ENCODE measurements at regions not wholly inside any gene's neighbourhood (a gene's known extent, or its start where the extent isn't known, plus 50 kb on each side); places are given as distances from the start of the nearest gene placed in this dataset.
"Not testable (repeated sequence)": the region's sequence is repeated elsewhere in the genome, so short reads cannot be mapped to it uniquely, and the experiment has no call there.

- DNase-seq (ENCODE audit: low read depth, low spot score) = no peak
These were observed 499.9 kb downstream of the ZEB2 start for GRCh38 chr2:144020047-144020446.

- DNase-seq (ENCODE audit: low read depth, low spot score) = no peak
These were observed 504.2 kb downstream of the ZEB2 start for GRCh38 chr2:144015655-144016245.

- no peak for DNase-seq (ENCODE audit: low read depth, low spot score)
These were observed 504.9 kb downstream of the ZEB2 start for GRCh38 chr2:144015036-144015435.

- no peak for DNase-seq (ENCODE audit: low read depth, low spot score)
These were observed 505.8 kb downstream of the ZEB2 start for GRCh38 chr2:144014103-144014502.

DNA sequence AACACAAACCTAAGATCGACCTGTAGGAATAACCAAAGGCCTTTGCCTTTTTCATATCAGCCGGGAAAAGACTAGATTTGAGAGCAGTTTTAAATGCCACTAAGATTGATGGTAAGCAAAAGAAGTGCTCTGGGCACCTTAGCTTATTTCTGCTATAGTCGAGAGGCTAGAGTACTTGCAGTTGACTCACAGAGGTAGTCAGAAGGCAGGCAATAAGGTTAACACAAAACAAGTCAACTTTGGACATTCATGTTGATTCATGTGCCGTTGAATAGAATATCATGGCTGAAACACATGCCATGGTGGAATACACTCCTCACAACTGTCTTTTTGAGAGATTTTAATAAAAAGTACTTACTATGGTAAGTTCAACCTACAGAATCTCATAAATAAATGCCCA is 507.6 kb downstream of the ZEB2 start:
- no peak for DNase-seq (ENCODE audit: low read depth, low spot score)

DNA sequence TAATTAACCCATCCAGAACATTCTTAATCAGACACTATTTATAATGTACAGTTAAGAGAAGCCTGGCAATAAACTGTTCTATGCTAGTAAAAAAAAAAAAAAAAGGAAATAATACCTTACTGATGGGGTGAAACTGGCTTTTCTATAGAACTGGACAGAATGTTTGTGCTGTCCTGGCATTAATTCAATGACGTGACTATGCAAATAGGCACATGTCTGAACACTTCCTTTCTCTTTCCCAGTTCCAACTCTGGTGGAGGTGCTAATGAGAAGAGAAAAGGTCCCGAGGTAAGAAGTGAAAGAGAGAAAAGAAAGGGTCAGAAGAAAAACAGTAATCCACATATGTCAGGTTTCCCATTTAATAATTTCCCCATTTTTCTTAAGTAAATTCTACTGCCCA is 508.4 kb downstream of the ZEB2 start:
- DNase-seq (ENCODE audit: low read depth, low spot score) = no peak

DNA sequence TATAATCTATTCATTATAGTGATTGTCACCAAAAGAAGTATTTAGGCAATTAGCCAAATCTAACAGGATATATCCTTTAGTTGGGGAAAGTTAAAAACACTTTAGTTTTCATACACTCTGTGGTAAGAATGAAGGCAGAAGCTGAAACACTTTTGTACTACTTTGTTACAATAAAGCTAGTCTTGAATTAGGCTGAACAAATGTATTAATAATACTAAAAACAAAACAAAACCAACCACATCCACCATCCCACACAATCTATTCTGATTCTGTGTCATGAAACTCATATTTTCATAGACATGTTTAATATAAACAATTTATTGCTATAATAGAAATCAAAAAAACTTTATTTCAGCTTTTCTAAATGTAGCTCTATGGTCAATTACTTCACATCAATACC is 508.8 kb downstream of the ZEB2 start:
- DNase-seq (ENCODE audit: low read depth, low spot score) = no peak

GRCh38 chr2:144010096-144010836 is 509.7 kb downstream of the ZEB2 start:
- no peak for DNase-seq (ENCODE audit: low read depth, low spot score)

- no peak for DNase-seq (ENCODE audit: low read depth, low spot score)
These were observed 513.8 kb downstream of the ZEB2 start for GRCh38 chr2:144006139-144006538.

- no peak for DNase-seq (ENCODE audit: low read depth, low spot score)
These were observed 515.2 kb downstream of the ZEB2 start for GRCh38 chr2:144004742-144005141.

DNA sequence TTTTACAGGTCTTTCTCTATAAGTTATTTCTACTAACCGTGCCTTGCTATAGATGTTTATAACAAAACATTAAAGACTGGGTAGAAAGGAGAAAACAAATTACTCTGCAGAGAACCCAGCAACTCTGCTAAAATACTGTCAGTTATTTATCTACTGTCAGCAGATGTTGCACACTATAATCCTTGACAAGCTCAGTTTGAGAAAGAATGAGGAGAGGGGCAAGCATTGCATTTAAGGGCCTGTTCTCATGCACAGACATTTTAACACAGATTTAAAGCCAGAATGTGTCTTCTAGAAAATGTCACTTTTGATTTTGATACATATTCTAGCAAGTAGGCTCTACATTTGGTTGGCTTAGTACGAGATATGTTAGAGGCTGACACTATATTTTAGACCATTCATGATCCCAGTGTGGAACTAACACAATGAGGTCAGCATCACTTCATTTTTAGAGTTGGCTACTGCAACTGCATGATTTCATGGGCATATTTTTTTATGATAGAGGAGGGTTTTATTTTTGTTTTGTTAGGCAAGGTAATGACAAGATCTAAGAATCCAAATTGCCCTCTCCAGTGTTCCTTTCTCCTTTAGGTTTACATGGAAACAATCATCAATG is 516.4 kb downstream of the ZEB2 start:
- DNase-seq (ENCODE audit: low read depth, low spot score) = no peak

DNA sequence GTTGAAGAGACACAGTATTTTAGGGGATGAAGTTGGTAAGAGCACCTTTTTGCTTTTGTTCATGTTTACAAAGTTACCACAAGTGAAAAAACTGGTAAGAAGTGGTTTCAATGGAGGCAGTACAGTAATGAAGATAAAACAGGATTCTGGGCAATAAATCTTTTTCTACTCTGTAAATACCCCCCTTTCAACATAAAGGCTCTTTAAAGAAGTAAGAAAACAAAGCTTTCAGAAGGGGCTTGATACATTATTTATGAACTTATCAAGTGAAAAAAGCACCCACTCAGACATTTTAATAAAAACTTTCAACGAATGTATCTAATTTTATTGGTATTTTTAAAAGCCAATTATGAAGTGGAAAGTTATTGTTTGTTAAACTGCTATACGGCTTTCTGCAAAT is 522.9 kb downstream of the ZEB2 start:
- no peak for DNase-seq (ENCODE audit: low read depth, low spot score)

DNA sequence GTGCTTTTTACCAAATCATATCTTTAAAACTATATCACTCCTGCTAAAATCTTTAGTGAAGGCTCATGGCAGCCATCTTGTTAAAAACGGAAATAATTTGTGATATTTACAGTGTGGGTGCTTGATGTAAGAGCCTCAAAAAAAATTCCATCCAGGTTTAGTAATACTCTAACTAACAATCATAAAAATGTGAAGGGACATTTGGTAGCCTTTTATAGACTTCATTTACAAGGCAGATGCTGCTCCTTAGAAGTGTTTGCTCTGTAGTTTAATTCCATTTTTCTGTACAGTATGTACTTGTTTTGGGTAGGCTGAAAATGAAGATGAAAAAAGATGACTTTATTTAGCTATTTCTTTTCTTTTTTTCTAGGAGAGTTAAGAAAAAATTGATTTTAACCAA is 525.0 kb downstream of the ZEB2 start:
- DNase-seq (ENCODE audit: low read depth, low spot score) = no peak

DNA sequence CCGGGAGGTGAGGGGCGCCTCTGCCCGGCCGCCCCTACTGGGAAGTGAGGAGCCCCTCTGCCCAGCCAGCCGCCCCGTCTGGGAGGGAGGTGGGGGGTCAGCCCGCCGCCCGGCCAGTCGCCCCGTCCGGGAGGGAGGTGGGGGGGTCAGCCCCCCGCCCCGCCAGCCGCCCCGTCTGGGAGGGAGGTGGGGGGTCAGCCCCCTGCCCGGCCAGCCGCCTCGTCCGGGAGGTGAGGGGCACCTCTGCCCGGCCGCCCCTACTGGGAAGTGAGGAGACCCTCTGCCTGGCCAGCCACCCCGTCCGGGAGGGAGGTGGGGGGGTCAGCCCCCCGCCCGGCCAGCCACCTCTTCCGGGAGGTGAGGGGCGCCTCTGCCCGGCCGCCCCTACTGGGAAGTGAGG is 528.3 kb downstream of the ZEB2 start:
- DNase-seq (ENCODE audit: low read depth, low spot score) = not testable (repeated sequence)

GRCh38 chr2:143988082-143988481 is 531.8 kb downstream of the ZEB2 start:
- DNase-seq (ENCODE audit: low read depth, low spot score) = no peak

DNA sequence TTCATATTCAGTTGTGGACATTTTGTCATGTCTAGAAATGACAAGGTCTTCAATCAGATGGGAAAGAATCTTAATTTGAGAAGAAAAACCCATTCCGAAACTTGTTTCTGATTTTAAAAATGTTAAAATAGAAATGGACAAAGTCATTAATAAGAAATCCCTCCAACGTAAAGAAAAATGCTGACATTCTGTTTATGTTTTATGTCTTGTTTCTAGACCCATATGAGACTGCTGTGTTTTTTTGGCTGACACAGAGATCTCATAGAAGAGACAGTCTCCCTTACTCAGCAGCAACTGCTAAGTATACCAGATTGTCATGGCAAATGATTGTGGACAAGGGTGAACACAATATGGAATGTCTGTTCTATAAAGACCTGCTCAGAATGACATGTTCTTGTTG is 538.5 kb downstream of the ZEB2 start:
- no peak for DNase-seq (ENCODE audit: low read depth, low spot score)

DNA sequence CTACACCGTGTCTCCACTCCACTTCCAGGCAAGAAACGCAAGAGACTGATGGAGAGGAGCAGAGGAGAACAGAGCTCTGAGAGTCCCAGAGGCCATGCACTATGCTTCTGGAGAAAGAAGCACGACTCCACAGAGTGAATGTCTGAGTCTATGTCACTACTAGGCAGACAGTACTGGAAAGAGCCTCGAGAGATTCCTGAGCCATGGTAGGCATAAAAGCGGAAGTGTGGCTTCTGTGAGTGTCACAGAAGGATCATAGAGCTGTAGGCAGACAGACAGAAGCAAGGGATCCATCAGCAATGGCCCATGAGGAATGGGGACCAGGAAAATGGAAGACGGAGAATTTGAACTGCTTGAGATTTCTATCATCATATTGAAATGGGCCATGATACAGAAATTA is 542.6 kb downstream of the ZEB2 start:
- no peak for DNase-seq (ENCODE audit: low read depth, low spot score)

DNA sequence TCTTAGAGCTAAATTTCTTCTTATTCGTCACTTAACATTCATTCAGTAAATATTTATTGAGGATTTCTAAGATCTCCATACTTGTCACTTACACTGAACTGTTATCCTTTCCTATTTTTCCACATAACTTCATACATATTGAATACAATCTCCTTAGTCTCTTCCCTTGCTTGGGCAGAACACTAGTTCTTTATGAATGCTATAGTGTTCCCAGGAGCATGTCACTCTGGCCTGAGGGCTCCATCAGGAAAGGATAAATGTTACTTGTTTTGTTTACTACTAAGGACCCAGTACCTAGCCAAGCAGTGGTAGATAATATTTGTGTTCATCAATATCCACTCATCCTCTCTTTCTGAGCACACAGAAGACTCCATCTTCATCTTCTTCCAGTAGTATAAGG is 544.7 kb downstream of the ZEB2 start:
- no peak for DNase-seq (ENCODE audit: low read depth, low spot score)

DNA sequence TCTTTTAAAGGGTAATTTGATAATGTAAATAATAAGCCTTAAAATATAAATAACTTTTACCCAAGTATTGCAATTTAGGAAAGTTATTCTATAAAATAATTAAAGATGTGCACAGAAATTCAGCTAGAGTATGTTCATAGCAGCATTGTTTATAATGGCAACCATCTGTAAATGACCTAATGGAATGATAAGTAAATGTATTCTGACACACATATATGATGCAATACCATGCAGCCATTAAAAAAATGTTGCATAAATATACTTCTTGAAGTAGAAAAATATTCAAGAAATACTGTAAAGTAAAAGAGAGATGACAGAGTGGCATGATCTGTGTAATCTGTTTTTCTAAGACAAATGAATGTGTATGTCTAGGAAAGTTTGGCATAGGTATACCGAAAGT is 545.7 kb downstream of the ZEB2 start:
- DNase-seq (ENCODE audit: low read depth, low spot score) = no peak

GRCh38 chr2:143968860-143969259 is 551.1 kb downstream of the ZEB2 start:
- no peak for DNase-seq (ENCODE audit: low read depth, low spot score)

DNA sequence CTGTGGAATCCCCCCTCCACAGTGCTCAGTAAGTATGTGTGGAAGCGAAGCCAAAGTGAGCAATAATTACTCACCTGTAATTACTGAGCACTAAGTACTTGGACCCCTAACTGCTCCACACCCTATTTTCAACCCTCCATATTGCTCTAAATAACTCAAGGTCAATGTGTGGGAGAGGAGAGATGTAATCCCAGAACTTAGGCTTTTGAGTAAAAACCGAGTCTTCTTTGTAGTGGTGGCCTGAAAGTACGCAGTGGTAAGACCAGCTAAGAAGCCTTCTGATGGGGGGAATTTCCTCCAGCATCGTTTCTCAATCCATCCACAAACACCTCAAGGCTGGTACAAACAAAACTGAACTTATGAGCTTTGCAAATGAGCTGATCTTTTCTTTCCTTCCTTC is 551.6 kb downstream of the ZEB2 start:
- no peak for DNase-seq (ENCODE audit: low read depth, low spot score)

DNA sequence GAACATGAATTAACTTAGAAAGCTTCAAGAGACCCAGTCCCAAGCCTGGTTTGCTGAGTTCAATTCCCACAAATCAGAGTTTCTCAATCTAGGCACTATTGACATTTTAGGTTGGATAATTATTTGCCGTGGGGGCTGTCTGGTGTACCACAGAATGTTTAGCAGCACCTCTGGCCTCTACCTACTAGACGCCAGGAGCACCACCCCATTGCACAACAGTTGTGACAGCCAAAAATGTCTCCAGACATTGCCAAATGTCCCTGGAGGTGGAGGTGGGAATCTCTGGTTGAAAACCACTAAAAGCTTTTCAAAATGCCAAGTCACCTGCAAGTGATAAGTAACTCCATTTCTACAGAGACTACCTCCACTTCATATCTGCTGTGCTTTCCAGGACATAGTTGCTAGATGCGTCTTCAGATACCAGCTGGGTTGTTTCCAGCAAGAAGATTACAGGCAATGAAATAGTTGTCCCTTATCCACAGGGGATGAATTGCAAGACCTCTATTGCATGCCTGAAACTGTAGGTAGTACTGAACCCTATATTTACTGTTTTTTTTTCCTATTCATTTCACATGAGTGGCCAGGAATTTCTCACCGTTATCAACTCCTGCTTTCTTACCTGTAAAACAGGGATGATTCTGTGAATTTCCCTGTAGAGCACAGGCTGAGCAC is 554.3 kb downstream of the ZEB2 start:
- no peak for DNase-seq (ENCODE audit: low read depth, low spot score)

DNA sequence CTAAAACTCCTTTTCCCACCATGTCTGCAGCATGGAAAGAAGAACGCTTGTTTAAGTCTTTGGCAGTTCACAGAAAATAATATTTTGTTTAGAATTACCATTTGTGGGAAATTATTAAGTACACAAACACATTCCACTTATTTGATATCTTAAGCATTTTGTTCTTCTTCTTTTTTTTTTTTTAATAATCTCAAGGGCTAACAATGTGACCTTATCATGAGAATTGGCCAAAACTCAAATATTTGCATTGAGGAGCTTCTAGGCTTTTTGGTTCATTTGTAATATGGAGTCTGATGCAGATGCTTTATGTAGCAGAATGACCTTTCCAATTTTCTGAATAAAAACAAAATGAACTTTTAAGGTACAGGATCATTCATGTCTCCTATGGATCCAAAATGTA is 555.0 kb downstream of the ZEB2 start:
- no peak for DNase-seq (ENCODE audit: low read depth, low spot score)

Measured in pulmonary artery endothelial cell (primary cell).